GM12878 (cell line): ENCODE measurements at regions not wholly inside any gene's neighbourhood (a gene's known extent, or its start where the extent isn't known, plus 50 kb on each side); places are given as distances from the start of the nearest gene placed in this dataset.

ENCODE experiments used
- ATAC-seq: fragments of 200-7000 bp; cut with Tn5 transposase; 3 replicates; pipeline ENCODE4 v1.9.1; 2020; ENCODE audit warnings: mild to moderate bottlenecking, moderate library complexity
- BruUV-seq: library from RNA; stranded (reverse); fragments of 400-500 nt; replicated peaks from 2 replicates; lab custom pipeline; 2021; lab: Mats Ljungman, UMichigan
- CTCF ChIA-PET: fragments of 300-600 bp; sonication (Branson Sonifier 250); formaldehyde crosslinking; extraction: SDS; loops from one replicate; lab custom pipeline; 2021; ENCODE audit warnings: inconsistent platforms; lab: Yijun Ruan, JAX
- POLR2A ChIA-PET: fragments of 350-600 bp; formaldehyde crosslinking; extraction: SDS; loops from one replicate; lab custom pipeline; 2021; ENCODE audit warnings: inconsistent platforms; lab: Charles Lee
- RAD21 ChIA-PET: fragments of 300-600 bp; sonication (Branson Sonifier 250); formaldehyde crosslinking; loops from one replicate; lab custom pipeline; 2023; ENCODE audit warnings: antibody characterized with exemption; ENCODE audit not compliant: unreplicated experiment; lab: Charles Lee
- SMC1A ChIA-PET: fragments of 300-600 bp; sonication (Branson Sonifier 250); formaldehyde crosslinking; loops from one replicate; lab custom pipeline; 2023; ENCODE audit not compliant: unreplicated experiment, uncharacterized antibody; lab: Charles Lee
- DNase-seq: peaks from one replicate; pipeline ENCODE4 v3.0.0-alpha.2; 2011; ENCODE audit warnings: low read depth, low spot score
- FAIRE-seq: peaks from 3 replicates; lab custom pipeline; 2011; peaks lifted over from hg19 to GRCh38; lab: Jason Lieb, UNC
- H2AFZ ChIP-seq: 2 replicates; pipeline ENCODE4 v1.6.0; 2011; ENCODE audit warnings: low read depth, low read length, control low read depth; ENCODE audit not compliant: control insufficient read depth
- H3K27ac ChIP-seq: 2 replicates; pipeline ENCODE4 v1.5.1; 2011; ENCODE audit warnings: control low read depth; ENCODE audit not compliant: control insufficient read depth, insufficient read depth
- H3K27me3 ChIP-seq, 2 experiments: replicated peaks in 1 of 2; 2 replicates each; pipeline versions ENCODE4 v1.6.0 to v1.6.1; 2011; ENCODE audit warnings: low read length in 1 of 2; ENCODE audit not compliant: control insufficient read depth in 2 of 2, insufficient read depth in 2 of 2
- H3K36me3 ChIP-seq, 2 experiments: 2 replicates each; pipeline ENCODE4 v1.5.1; 2011; ENCODE audit warnings: low read length in 1 of 2; ENCODE audit not compliant: control insufficient read depth in 2 of 2, insufficient read depth in 2 of 2
- H3K4me1 ChIP-seq: 2 replicates; pipeline ENCODE4 v1.6.1; 2011; ENCODE audit warnings: mild to moderate bottlenecking, low read length, moderate library complexity, mixed read lengths; ENCODE audit not compliant: control insufficient read depth, insufficient read depth
- H3K4me2 ChIP-seq: 2 replicates; pipeline ENCODE4 v1.6.0; 2011; ENCODE audit warnings: control low read depth; ENCODE audit not compliant: control insufficient read depth, insufficient read depth
- H3K4me3 ChIP-seq: fragments of 200-600 bp; sonication (generic); 2 replicates; pipeline ENCODE4 v1.5.1; 2016
- H3K79me2 ChIP-seq: 2 replicates; pipeline ENCODE4 v1.6.0; 2011; ENCODE audit warnings: low read length; ENCODE audit not compliant: control insufficient read depth, insufficient read depth
- H3K9ac ChIP-seq: 2 replicates; pipeline ENCODE4 v1.8.0; 2011; ENCODE audit warnings: low read length, control low read depth, mixed read lengths; ENCODE audit not compliant: control insufficient read depth, insufficient read depth
- H3K9me3 ChIP-seq: replicated peaks from 3 replicates; pipeline ENCODE4 v1.5.1; 2011; ENCODE audit warnings: mild to moderate bottlenecking, low read length; ENCODE audit not compliant: control insufficient read depth, insufficient read depth
- H4K20me1 ChIP-seq: 2 replicates; pipeline ENCODE4 v1.6.0; 2011; ENCODE audit not compliant: control insufficient read depth, insufficient read depth
- CHD2 ChIP-seq: IDR thresholded peaks from 2 replicates; pipeline ENCODE4 v1.6.1; 2011; ENCODE audit warnings: low read depth, low read length, improper control_type of control experiment, borderline replicate concordance
- FOS ChIP-seq: IDR thresholded peaks from 3 replicates; pipeline ENCODE4 v1.6.1; 2011; ENCODE audit warnings: borderline replicate concordance; ENCODE audit not compliant: insufficient read length; ENCODE audit errors: extremely low read depth
- FOXM1 ChIP-seq: IDR thresholded peaks from 2 replicates; pipeline ENCODE4 v1.6.1; 2012; ENCODE audit warnings: low read depth, mild to moderate bottlenecking, inconsistent platforms, low read length, moderate library complexity
- NR2C1 ChIP-seq: fragments of 450-650 bp; IDR thresholded peaks from 2 replicates; pipeline ENCODE4 v1.6.1; 2017; ENCODE audit warnings: antibody characterized with exemption, mild to moderate bottlenecking, moderate library complexity
- PAX5 ChIP-seq: IDR thresholded peaks from 2 replicates; pipeline ENCODE4 v1.6.1; 2011; ENCODE audit warnings: low read depth, low read length, borderline replicate concordance
- STAT3 ChIP-seq: IDR thresholded peaks from 2 replicates; pipeline ENCODE4 v1.6.1; 2011; ENCODE audit warnings: low read depth, low read length, improper control_type of control experiment
- TCF3 ChIP-seq: IDR thresholded peaks from 2 replicates; pipeline ENCODE4 v1.6.1; 2012; ENCODE audit warnings: low read depth, mild to moderate bottlenecking, low read length, borderline replicate concordance; ENCODE audit not compliant: insufficient read depth
- ZBED1 ChIP-seq: IDR thresholded peaks from 2 replicates; pipeline ENCODE4 v1.6.1; 2016; ENCODE audit warnings: borderline replicate concordance
- WGBS: methylation state at CpG from one replicate; pipeline ENCODE4 v1.1.6; 2016; ENCODE audit warnings: low lambda C conversion rate; ENCODE audit not compliant: insufficient replicate concordance, insufficient coverage; ENCODE audit errors: missing lambda C conversion rate; 5-methylcytosine and 5-hydroxymethylcytosine counted together
- in situ Hi-C: fragments of 300-500 bp; cut with MboI; formaldehyde crosslinking; loops from 9 replicates; pipeline ENCODE4 v1.14.3; 2018; ENCODE audit warnings: mixed read lengths
- intact Hi-C: fragments of 100-400 bp; cut with micrococcal nuclease; formaldehyde crosslinking; loops from one replicate; pipeline ENCODE4 v1.14.2; 2022; ENCODE audit not compliant: unreplicated experiment
- TF ChIP-seq, protein P1 (sequence below): fragments of 450-650 bp; IDR thresholded peaks from 2 replicates; pipeline ENCODE4 v1.6.1; 2017; ENCODE audit warnings: antibody characterized with exemption, mild to moderate bottlenecking, moderate library complexity

DNA sequence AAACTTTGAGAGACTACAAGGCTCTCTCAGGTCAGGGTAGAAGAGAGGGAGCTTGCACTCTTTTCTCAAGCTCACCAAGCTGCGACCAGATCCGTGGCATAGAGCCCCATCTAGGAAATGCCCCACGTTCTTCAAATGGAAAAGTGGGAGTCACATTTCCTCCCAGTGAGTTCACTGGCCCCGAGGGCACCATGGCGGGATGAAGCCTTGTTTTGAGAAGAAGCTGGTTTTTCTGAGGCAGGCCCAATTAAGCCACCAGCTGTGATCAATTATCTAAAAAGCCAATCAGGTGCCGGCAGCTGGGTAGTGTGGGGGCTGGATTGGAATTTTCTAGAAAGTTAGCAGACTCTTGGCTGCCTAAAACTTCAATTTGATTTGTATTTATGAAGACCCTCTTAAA, 101.4 kb downstream of the ZNF365 start:
- in situ Hi-C loops = no loop called here
- H3K79me2 ChIP-seq = no peaks in the 10 kb centered on the region
- FAIRE-seq = no peak
- CTCF ChIA-PET = interaction anchor here (0.6 to 1.4 kb wide), 2 partner anchors 16 to 50 kb away, joined by 3 to 5 read pairs; no protein-coding TSS in a partner anchor
- H3K36me3 ChIP-seq = no peaks in the 10 kb centered on the region
- POLR2A ChIA-PET = no interaction called here
- no peak overlapping the region for H2AFZ ChIP-seq
- no peaks in the 10 kb centered on the region for H3K4me1 ChIP-seq
- H3K27ac ChIP-seq = no peak overlapping the region
- no TSS peak for BruUV-seq
- no peak overlapping the region for H3K9ac ChIP-seq
- H3K27me3 ChIP-seq = peaks cover 0 to 2% of the 10 kb centered on the region in 2 experiments; a peak in 3 of 4 replicates
- SMC1A ChIA-PET = interaction anchor here (0.8 to 0.9 kb wide), 2 partner anchors 12 to 691 kb away, joined by 3 read pairs; no protein-coding TSS in a partner anchor
- H3K9me3 ChIP-seq = no peaks in the 10 kb centered on the region; the same call in 2 of the 3 replicates
- no peak overlapping the region for H3K4me3 ChIP-seq
- no peaks in the 10 kb centered on the region for H4K20me1 ChIP-seq
- RAD21 ChIA-PET = no interaction called here
- ATAC-seq = no peak
- intact Hi-C loops = no loop called here
- no peak overlapping the region for H3K4me2 ChIP-seq
- DNase-seq = no peak
- TF ChIP-seq FOS = no peak
- TF ChIP-seq NR2C1 = no peak
- no peak for TF ChIP-seq CHD2
- no peak for TF ChIP-seq PAX5
- TF ChIP-seq FOXM1 = no peak
- TF ChIP-seq TCF3 = no peak
- TF ChIP-seq, protein P1, sequence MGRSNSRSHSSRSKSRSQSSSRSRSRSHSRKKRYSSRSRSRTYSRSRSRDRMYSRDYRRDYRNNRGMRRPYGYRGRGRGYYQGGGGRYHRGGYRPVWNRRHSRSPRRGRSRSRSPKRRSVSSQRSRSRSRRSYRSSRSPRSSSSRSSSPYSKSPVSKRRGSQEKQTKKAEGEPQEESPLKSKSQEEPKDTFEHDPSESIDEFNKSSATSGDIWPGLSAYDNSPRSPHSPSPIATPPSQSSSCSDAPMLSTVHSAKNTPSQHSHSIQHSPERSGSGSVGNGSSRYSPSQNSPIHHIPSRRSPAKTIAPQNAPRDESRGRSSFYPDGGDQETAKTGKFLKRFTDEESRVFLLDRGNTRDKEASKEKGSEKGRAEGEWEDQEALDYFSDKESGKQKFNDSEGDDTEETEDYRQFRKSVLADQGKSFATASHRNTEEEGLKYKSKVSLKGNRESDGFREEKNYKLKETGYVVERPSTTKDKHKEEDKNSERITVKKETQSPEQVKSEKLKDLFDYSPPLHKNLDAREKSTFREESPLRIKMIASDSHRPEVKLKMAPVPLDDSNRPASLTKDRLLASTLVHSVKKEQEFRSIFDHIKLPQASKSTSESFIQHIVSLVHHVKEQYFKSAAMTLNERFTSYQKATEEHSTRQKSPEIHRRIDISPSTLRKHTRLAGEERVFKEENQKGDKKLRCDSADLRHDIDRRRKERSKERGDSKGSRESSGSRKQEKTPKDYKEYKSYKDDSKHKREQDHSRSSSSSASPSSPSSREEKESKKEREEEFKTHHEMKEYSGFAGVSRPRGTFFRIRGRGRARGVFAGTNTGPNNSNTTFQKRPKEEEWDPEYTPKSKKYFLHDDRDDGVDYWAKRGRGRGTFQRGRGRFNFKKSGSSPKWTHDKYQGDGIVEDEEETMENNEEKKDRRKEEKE = no peak
- TF ChIP-seq STAT3 = no peak
- no peak for TF ChIP-seq ZBED1
- TF ChIP-seq, all 136 proteins: peak for 0
- WGBS = 16% methylated on average over 6 of the region's 6 CpGs
